ENCODE measurements at regions not wholly inside any gene's neighbourhood (a gene's known extent, or its start where the extent isn't known, plus 50 kb on each side); places are given as distances from the start of the nearest gene placed in this dataset.
A peak's percentile ranks its signal among the peaks of the same experiment; 100 is the strongest.

DNA sequence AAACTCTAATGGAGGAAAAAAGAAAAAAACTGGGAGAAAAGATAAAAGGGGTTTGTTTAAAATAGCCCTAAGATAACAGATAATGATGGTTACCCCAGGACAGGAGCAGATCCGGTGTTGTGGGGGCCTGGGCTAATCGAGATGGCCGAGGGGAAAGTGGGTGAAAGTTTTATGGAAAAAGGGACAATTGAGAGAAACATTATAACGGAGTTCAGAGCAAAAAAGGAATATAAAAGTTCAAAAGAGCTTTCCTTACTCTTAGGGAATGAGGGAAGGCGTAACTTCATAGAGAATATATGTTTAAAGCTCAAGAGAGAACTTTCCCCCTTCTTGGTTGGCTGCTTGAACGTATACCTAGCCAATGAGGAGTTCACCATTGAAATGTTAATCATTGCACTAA, 131.4 kb downstream of the BAMBI start:
- Histone ChIP-seq H3K36me3 (no peaks in the 10 kb centered on the region), H3K27ac (peak overlapping the region in 1 of 5 donors; percentile 78), H3K4me1 (peaks cover 0 to 28% (median 18%) of the 10 kb centered on the region in 4 donors), H3K27me3 (no peaks in the 10 kb centered on the region), H3K9me3 (no peaks in the 10 kb centered on the region), H3K4me3 (no peak overlapping the region)
- intact Hi-C loops (cut with DNase I; ENCODE audit: low total_unique reads) = no loop called here
- TF ChIP-seq, protein P1, sequence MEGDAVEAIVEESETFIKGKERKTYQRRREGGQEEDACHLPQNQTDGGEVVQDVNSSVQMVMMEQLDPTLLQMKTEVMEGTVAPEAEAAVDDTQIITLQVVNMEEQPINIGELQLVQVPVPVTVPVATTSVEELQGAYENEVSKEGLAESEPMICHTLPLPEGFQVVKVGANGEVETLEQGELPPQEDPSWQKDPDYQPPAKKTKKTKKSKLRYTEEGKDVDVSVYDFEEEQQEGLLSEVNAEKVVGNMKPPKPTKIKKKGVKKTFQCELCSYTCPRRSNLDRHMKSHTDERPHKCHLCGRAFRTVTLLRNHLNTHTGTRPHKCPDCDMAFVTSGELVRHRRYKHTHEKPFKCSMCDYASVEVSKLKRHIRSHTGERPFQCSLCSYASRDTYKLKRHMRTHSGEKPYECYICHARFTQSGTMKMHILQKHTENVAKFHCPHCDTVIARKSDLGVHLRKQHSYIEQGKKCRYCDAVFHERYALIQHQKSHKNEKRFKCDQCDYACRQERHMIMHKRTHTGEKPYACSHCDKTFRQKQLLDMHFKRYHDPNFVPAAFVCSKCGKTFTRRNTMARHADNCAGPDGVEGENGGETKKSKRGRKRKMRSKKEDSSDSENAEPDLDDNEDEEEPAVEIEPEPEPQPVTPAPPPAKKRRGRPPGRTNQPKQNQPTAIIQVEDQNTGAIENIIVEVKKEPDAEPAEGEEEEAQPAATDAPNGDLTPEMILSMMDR (IDR thresholded peaks at IDR 0.05) = no peak
- TF ChIP-seq POLR2AphosphoS5 (IDR thresholded peaks at IDR 0.05) = no peak
- no peak for TF ChIP-seq EP300 (IDR thresholded peaks at IDR 0.05)
- no peak for TF ChIP-seq POLR2A (IDR thresholded peaks at IDR 0.05)
- no peak for DNase-seq
- 67 to 80% (median 70%) methylated on average over 6 of the region's 6 CpGs for WGBS, 5 donors

DNA sequence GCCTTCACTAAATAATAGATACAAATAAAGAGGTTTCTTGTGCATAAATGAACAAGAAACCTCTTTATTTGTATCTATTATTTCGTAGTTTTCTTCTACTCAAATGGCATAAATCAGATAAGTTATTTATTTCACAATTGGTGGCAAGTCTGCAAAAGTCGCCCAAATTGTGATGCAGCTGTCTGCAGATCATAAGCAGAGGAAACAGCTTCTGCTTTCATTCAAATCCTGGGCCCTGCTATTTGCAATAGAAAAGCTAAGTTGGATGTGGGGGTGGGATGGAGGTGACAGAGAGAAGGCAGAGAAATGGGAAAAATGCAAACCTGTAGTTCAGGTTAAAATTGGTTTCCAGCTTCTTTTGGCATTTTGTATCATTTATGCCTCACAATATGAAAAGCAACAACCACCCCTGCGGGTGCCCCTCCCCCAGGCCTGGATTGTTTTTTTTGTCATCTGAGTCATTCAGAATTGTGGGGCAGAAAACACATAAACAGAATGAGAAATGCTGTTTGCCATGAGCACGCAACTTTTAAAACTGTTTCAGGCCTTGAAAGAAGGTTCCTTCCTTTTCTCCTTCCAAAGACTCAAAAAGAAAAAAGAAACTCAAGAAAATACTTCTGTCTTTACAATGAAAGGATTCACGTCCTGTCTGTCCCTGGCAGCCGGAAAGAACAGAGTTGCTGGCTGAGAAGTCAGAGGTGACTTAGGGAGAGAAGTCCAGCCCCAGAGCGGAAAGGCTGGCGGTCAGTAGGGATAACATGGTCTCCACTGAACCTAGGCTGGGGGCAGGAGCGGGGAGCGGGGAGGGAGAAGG, 132.9 kb downstream of the BAMBI start:
- Histone ChIP-seq H3K27ac (peak overlapping the region in 2 of 5 donors; percentile 5 to 47), H3K27me3 (no peaks in the 10 kb centered on the region), H3K4me3 (no peak overlapping the region), H3K9me3 (no peaks in the 10 kb centered on the region), H3K36me3 (no peaks in the 10 kb centered on the region), H3K4me1 (peaks cover 0 to 28% (median 18%) of the 10 kb centered on the region in 4 donors)
- TF ChIP-seq POLR2A (IDR thresholded peaks at IDR 0.05) (no peak), EP300 (IDR thresholded peaks at IDR 0.05) (no peak), POLR2AphosphoS5 (IDR thresholded peaks at IDR 0.05) (no peak)
- TF ChIP-seq, protein P1 (IDR thresholded peaks at IDR 0.05) = no peak
- DNase-seq = no peak
- intact Hi-C loops (cut with DNase I; ENCODE audit: low total_unique reads) = no loop called here
- WGBS, 5 donors = 72 to 85% (median 81%) methylated on average over 10 of the region's 10 CpGs

DNA sequence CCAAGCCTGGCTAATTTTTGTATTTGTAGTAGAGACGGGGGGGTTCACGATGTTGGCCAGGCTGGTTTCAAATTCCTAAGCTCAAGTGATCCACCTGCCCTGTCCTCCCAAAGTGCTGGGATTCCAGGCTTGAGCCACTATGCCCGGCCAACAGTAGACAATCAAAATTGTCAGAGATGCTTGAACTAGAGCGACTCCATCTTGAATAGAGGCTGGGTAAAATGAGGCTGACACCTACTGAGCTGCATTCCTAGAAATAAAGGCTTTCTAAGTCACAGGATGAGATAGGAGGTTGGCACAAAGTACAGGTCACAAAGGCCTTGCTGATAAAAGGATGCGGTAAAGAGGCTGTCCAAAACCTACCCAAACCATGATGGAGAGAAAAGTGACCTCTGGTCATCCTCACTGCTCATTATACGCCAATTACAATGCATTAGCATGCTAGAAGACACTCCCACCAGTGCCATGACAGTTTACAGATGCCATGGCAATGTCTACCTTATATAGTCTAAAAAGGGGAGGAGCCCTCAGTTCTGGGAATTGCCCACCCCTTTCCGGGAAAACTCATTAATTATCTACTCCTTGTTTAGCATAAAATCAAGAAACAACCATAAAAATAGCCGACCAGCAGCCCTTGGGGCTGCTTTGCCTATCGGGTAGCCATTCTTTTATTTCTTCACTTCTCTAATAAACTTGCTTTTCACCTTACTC, 134.5 kb downstream of the BAMBI start:
- TF ChIP-seq POLR2AphosphoS5 (IDR thresholded peaks at IDR 0.05) (no peak), POLR2A (IDR thresholded peaks at IDR 0.05) (no peak), EP300 (IDR thresholded peaks at IDR 0.05) (no peak)
- TF ChIP-seq, protein P1 (IDR thresholded peaks at IDR 0.05) = no peak
- H3K27me3 ChIP-seq = no peaks in the 10 kb centered on the region
- WGBS, 5 donors = 78 to 85% (median 84%) methylated on average over 9 of the region's 9 CpGs
- no peaks in the 10 kb centered on the region for H3K9me3 ChIP-seq
- H3K4me3 ChIP-seq = no peak overlapping the region
- no peak for DNase-seq
- H3K4me1 ChIP-seq = peaks cover 0 to 18% (median 13%) of the 10 kb centered on the region in 4 donors
- intact Hi-C loops (cut with DNase I; ENCODE audit: low total_unique reads) = no loop called here
- no peaks in the 10 kb centered on the region for H3K36me3 ChIP-seq
- no peak overlapping the region for H3K27ac ChIP-seq

DNA sequence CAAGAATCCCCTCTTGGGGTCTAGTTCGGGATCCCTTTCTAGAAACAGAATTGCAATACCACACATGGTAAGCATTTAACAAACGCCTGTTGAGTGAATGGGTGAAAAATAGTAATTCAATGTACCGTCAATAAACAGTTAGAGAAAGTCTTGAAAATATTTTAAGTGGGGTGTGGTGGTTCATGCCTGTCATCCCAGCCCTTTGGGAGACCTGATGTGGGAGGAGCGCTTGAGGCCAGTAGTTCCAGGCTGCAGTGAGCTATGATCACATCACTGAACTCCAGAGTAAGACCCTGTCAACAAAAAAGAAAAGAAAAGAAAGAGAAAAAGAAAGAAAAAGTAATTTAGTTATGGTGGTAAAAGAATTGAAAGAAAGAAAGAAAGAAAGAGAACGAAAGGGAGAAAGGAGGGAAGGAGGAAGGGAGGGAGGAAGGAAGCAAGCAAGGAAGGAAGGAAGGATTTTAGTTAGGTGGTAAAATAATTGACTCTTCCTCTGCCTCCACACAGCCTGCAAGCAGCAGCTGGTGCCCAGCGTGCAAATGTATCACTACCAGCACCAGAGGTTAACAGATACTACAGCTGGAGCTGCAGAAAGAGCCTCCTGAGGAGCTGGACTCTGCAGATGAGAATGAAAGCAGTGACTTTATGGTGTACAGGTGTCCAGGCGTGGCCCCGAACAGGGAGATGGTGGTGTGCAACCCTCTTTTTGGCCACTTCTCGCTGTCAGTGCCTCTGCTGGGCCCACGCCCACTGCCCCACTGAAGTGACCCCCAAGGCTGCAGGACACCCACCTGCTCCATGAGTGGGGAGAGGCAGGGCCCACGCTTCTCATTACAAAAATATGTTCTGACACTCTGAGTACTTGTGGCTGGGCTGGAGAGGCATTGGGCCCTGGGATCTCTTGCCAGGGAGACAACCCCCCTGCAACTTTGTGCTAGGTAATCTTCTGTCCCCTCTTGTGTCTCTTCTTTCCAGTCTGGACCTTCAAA, 135.4 kb downstream of the BAMBI start:
- WGBS, 5 donors = 64 to 78% (median 66%) methylated on average over 11 of the region's 11 CpGs
- no peak overlapping the region for H3K27ac ChIP-seq

More for the DNA sequence above, 135.4 kb downstream of the BAMBI start:
- no peak for DNase-seq
- Histone ChIP-seq H3K27me3 (no peaks in the 10 kb centered on the region), H3K4me1 (peaks cover 0 to 9% (median 6%) of the 10 kb centered on the region in 4 donors), H3K9me3 (no peaks in the 10 kb centered on the region), H3K4me3 (no peak overlapping the region), H3K36me3 (no peaks in the 10 kb centered on the region)
- intact Hi-C loops (cut with DNase I; ENCODE audit: low total_unique reads) = no loop called here
- TF ChIP-seq EP300 (IDR thresholded peaks at IDR 0.05) = no peak
- TF ChIP-seq, protein P1 (IDR thresholded peaks at IDR 0.05) = no peak
- TF ChIP-seq POLR2AphosphoS5 (IDR thresholded peaks at IDR 0.05) = no peak
- no peak for TF ChIP-seq POLR2A (IDR thresholded peaks at IDR 0.05)

All from stomach (tissue), 8 donors.